IMR-90 (cell line): ENCODE measurements at regions not wholly inside any gene's neighbourhood (a gene's known extent, or its start where the extent isn't known, plus 50 kb on each side); places are given as distances from the start of the nearest gene placed in this dataset.

Experiments used
- ATAC-seq: fragments of 200-7000 bp; cut with Tn5 transposase; 2 replicates; pipeline ENCODE4 v1.9.1; 2020; ENCODE audit warnings: low read depth, mild to moderate bottlenecking, moderate library complexity
- BruUV-seq: library from RNA; stranded (reverse); fragments of 400-500 nt; replicated peaks from 2 replicates; lab custom pipeline; 2021; lab: Mats Ljungman, UMichigan
- CTCF ChIA-PET: fragments of 300-600 bp; formaldehyde crosslinking; extraction: SDS; loops from one replicate; lab custom pipeline; 2021; ENCODE audit warnings: antibody characterized with exemption; lab: Yijun Ruan, JAX
- POLR2A ChIA-PET: fragments of 300-600 bp; sonication (Branson Sonifier 250); formaldehyde crosslinking; loops from one replicate; lab custom pipeline; 2022; ENCODE audit warnings: antibody characterized with exemption; ENCODE audit not compliant: unreplicated experiment; lab: Charles Lee
- DNase-seq: peaks from one replicate; pipeline ENCODE4 v3.0.0; 2013
- H2AFZ ChIP-seq: replicated peaks from 2 replicates; pipeline ENCODE3; 2013; ENCODE audit warnings: low read length, mild to moderate bottlenecking; ENCODE audit not compliant: poor library complexity
- H2AK5ac ChIP-seq: 2 replicates; pipeline ENCODE4 v1.6.1; 2013; ENCODE audit warnings: low read depth, low read length, inconsistent platforms
- H2AK9ac ChIP-seq: replicated peaks from 2 replicates; pipeline ENCODE3; 2013; ENCODE audit warnings: mild to moderate bottlenecking, low read depth, low read length, moderate library complexity; ENCODE audit not compliant: poor library complexity
- H2BK120ac ChIP-seq: 2 replicates; pipeline ENCODE4 v1.6.1; 2013; ENCODE audit warnings: low read depth, low read length, inconsistent platforms
- H2BK15ac ChIP-seq: 3 replicates; pipeline ENCODE4 v1.6.1; 2013; ENCODE audit warnings: low read depth, low read length, inconsistent platforms
- H2BK20ac ChIP-seq: 2 replicates; pipeline ENCODE4 v1.6.1; 2013; ENCODE audit warnings: low read depth, mild to moderate bottlenecking, inconsistent platforms, low read length, moderate library complexity
- H2BK5ac ChIP-seq: 2 replicates; pipeline ENCODE4 v1.6.1; 2013; ENCODE audit warnings: mild to moderate bottlenecking, low read depth, low read length, inconsistent platforms; ENCODE audit not compliant: poor library complexity, severe bottlenecking
- H3K14ac ChIP-seq: replicated peaks from 2 replicates; pipeline ENCODE4 v1.6.1; 2013; ENCODE audit warnings: low read depth, low read length, inconsistent platforms
- H3K18ac ChIP-seq: 2 replicates; pipeline ENCODE4 v1.6.1; 2013; ENCODE audit warnings: low read depth, low read length, control low read depth
- H3K23ac ChIP-seq: 2 replicates; pipeline ENCODE4 v1.6.1; 2013; ENCODE audit warnings: low read depth, low read length, inconsistent platforms
- H3K27ac ChIP-seq: 2 replicates; pipeline ENCODE4 v1.5.1; 2013; ENCODE audit warnings: mild to moderate bottlenecking, control low read depth, low read length; ENCODE audit not compliant: insufficient read depth
- H3K27me3 ChIP-seq: 2 replicates; pipeline ENCODE4 v1.6.1; 2013; ENCODE audit warnings: low read length; ENCODE audit not compliant: control insufficient read depth, insufficient read depth
- H3K36me3 ChIP-seq: 2 replicates; pipeline ENCODE4 v1.6.1; 2013; ENCODE audit warnings: low read length, mixed read lengths; ENCODE audit not compliant: control insufficient read depth, insufficient read depth
- H3K4ac ChIP-seq: 2 replicates; pipeline ENCODE4 v1.6.1; 2013; ENCODE audit warnings: low read depth, low read length, inconsistent platforms
- H3K4me1 ChIP-seq: 2 replicates; pipeline ENCODE4 v1.6.1; 2013; ENCODE audit warnings: low read length, mixed read lengths; ENCODE audit not compliant: control insufficient read depth, insufficient read depth
- H3K4me2 ChIP-seq: 2 replicates; pipeline ENCODE4 v1.6.1; 2013; ENCODE audit warnings: low read depth, mild to moderate bottlenecking, control low read depth, low read length, moderate library complexity
- H3K4me3 ChIP-seq: 2 replicates; pipeline ENCODE4 v1.5.1; 2013; ENCODE audit warnings: low read depth, mild to moderate bottlenecking, control low read depth, low read length, moderate library complexity; ENCODE audit not compliant: insufficient read depth
- H3K56ac ChIP-seq: 2 replicates; pipeline ENCODE4 v1.6.1; 2013; ENCODE audit warnings: low read length, inconsistent platforms; ENCODE audit not compliant: insufficient read depth; ENCODE audit errors: extremely low read depth
- H3K79me1 ChIP-seq, 2 experiments: 2 replicates each; pipeline ENCODE4 v1.6.1; 2013; ENCODE audit warnings: low read length in 2 of 2, inconsistent platforms in 1 of 2, low read depth in 1 of 2
- H3K9ac ChIP-seq: 2 replicates; pipeline ENCODE4 v1.6.1; 2013; ENCODE audit warnings: low read depth, low read length, control low read depth
- H3K9me1 ChIP-seq: 2 replicates; pipeline ENCODE4 v1.6.1; 2013; ENCODE audit warnings: low read length, inconsistent platforms; ENCODE audit not compliant: insufficient read depth
- H3K9me3 ChIP-seq: 2 replicates; pipeline ENCODE4 v1.6.1; 2013; ENCODE audit warnings: low read length; ENCODE audit not compliant: control insufficient read depth, insufficient read depth
- H4K20me1 ChIP-seq: 2 replicates; pipeline ENCODE4 v1.6.1; 2013; ENCODE audit warnings: low read length, inconsistent platforms; ENCODE audit not compliant: insufficient read depth
- H4K5ac ChIP-seq: 2 replicates; pipeline ENCODE4 v1.6.1; 2013; ENCODE audit warnings: mild to moderate bottlenecking, low read depth, low read length, control low read depth
- H4K8ac ChIP-seq, 2 experiments: 2 replicates each; pipeline ENCODE4 v1.6.1; 2013; ENCODE audit warnings: low read depth in 2 of 2, low read length in 2 of 2, control low read depth in 1 of 2, inconsistent platforms in 1 of 2
- H4K91ac ChIP-seq: 2 replicates; pipeline ENCODE4 v1.6.1; 2013; ENCODE audit warnings: low read depth, low read length, inconsistent platforms; ENCODE audit not compliant: insufficient read depth
- BHLHE40 ChIP-seq: fragments of 150-350 bp; IDR thresholded peaks from 2 replicates; pipeline ENCODE4 v1.6.1; 2016; ENCODE audit warnings: mild to moderate bottlenecking, low read depth, low read length
- FOS ChIP-seq: fragments of 150-350 bp; IDR thresholded peaks from 2 replicates; pipeline ENCODE4 v1.6.1; 2016; ENCODE audit warnings: low read depth, low read length
- MXI1 ChIP-seq: IDR thresholded peaks from 2 replicates; pipeline ENCODE4 v1.6.1; 2012; ENCODE audit warnings: low read depth, mild to moderate bottlenecking, low read length, moderate library complexity, borderline replicate concordance
- SMC3 ChIP-seq: fragments of 150-350 bp; IDR thresholded peaks from 2 replicates; pipeline ENCODE4 v1.6.1; 2016; ENCODE audit warnings: low read depth, mild to moderate bottlenecking, antibody characterized with exemption, low read length, moderate library complexity
- WGBS, 2 experiments: methylation state at CpG; one replicate each; pipeline versions ENCODE4 v1.1.5 to v1.1.7; 2013; ENCODE audit warnings: missing lambda C conversion rate in 2 of 2; ENCODE audit not compliant: insufficient read length in 1 of 2; ENCODE audit errors: extremely low coverage in 2 of 2; 5-methylcytosine and 5-hydroxymethylcytosine counted together
- dilution Hi-C: fragments of 300-500 bp; cut with HindIII; formaldehyde crosslinking; loops from one replicate; pipeline ENCODE4 v1.14.3; 2018; ENCODE audit warnings: low sequenced_read_pairs; ENCODE audit not compliant: unreplicated experiment
- in situ Hi-C: fragments of 300-500 bp; cut with MboI; formaldehyde crosslinking; loops from 3 replicates; pipeline ENCODE4 v1.14.3; 2019; ENCODE audit warnings: low sequenced_read_pairs, inconsistent platforms, mixed read lengths
- intact Hi-C: fragments of 100-400 bp; cut with micrococcal nuclease; formaldehyde crosslinking; loops from 2 replicates; pipeline ENCODE4 v1.10.0; 2022
- TF ChIP-seq, protein P1 (sequence below): fragments of 150-350 bp; IDR thresholded peaks from 2 replicates; pipeline ENCODE4 v1.6.1; 2017; ENCODE audit warnings: mild to moderate bottlenecking, antibody characterized with exemption, low read length, low read depth

- ATAC-seq (no peak), DNase-seq (no peak)
- H4K91ac ChIP-seq: no peak overlapping the region
- H3K27me3 ChIP-seq: peaks cover 45% of the 10 kb centered on the region
- no peak overlapping the region for H3K4ac ChIP-seq
- H3K56ac ChIP-seq: no peak overlapping the region
- H2BK15ac ChIP-seq: no peak overlapping the region
- H4K20me1 ChIP-seq: no peaks in the 10 kb centered on the region
- no TSS peak for BruUV-seq
- H3K27ac ChIP-seq: no peak overlapping the region
- no peak overlapping the region for H3K4me2 ChIP-seq
- H3K9me1 ChIP-seq: no peaks in the 10 kb centered on the region
- in situ Hi-C loops (no loop called here), intact Hi-C loops (no loop called here), dilution Hi-C loops (no loop called here)
- H3K9me3 ChIP-seq: no peaks in the 10 kb centered on the region
- ChIA-PET POLR2A (no interaction called here), CTCF (no interaction called here)
- H3K14ac ChIP-seq: no peak overlapping the region
- H3K4me3 ChIP-seq: no peak overlapping the region
- H2BK120ac ChIP-seq: no peak overlapping the region
- no peak for TF ChIP-seq SMC3
- TF ChIP-seq BHLHE40: no peak
- no peak for TF ChIP-seq FOS
- no peak for TF ChIP-seq MXI1
- TF ChIP-seq, protein P1, sequence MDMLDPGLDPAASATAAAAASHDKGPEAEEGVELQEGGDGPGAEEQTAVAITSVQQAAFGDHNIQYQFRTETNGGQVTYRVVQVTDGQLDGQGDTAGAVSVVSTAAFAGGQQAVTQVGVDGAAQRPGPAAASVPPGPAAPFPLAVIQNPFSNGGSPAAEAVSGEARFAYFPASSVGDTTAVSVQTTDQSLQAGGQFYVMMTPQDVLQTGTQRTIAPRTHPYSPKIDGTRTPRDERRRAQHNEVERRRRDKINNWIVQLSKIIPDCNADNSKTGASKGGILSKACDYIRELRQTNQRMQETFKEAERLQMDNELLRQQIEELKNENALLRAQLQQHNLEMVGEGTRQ: no peak
- no peak overlapping the region for H3K23ac ChIP-seq
- H4K5ac ChIP-seq: no peak overlapping the region
- no peak overlapping the region for H2BK20ac ChIP-seq
- no peak overlapping the region for H2BK5ac ChIP-seq
- no peaks in the 10 kb centered on the region for H3K36me3 ChIP-seq
- H2AK9ac ChIP-seq: no peak overlapping the region
- H3K9ac ChIP-seq: no peak overlapping the region
- H3K18ac ChIP-seq: no peak overlapping the region
- H2AFZ ChIP-seq: no peak overlapping the region
- H4K8ac ChIP-seq: no peak overlapping the region
- no peaks in the 10 kb centered on the region for H3K79me1 ChIP-seq
- WGBS, 2 experiments: no CpG with 5 or more reads among the region's 3 CpGs
- no peaks in the 10 kb centered on the region for H3K4me1 ChIP-seq
- H2AK5ac ChIP-seq: no peak overlapping the region
Observed at GRCh38 chr4:152007111-152007510, 246.3 kb upstream of the GATB start.
